Cardiac muscle cell (in vitro differentiated cells and primary cell): ENCODE measurements at regions not wholly inside any gene's neighbourhood (a gene's known extent, or its start where the extent isn't known, plus 50 kb on each side); places are given as distances from the start of the nearest gene placed in this dataset.
A peak's percentile ranks its signal among the peaks of the same experiment; 100 is the strongest.

Source experiments
- DNase-seq, 2 donors: peaks; one replicate each; pipeline versions ENCODE4 v3.0.0 to v3.0.0-alpha.2; 2010 to 2017; ENCODE audit warnings: low read depth in 1 of 2, low spot score in 1 of 2
- H3K27ac ChIP-seq: fragments of 200-600 bp; sonication (generic); 2 replicates; pipeline ENCODE4 v1.5.1; 2016
- H3K27me3 ChIP-seq: fragments of 200-600 bp; sonication (generic); 2 replicates; pipeline ENCODE4 v1.6.0; 2016; ENCODE audit warnings: control low read depth
- H3K36me3 ChIP-seq: fragments of 200-600 bp; sonication (generic); 2 replicates; pipeline ENCODE4 v1.5.1; 2016; ENCODE audit warnings: control low read depth
- H3K4me1 ChIP-seq: fragments of 200-600 bp; sonication (generic); 2 replicates; pipeline ENCODE4 v1.8.1; 2017; ENCODE audit warnings: low read depth, mild to moderate bottlenecking, mixed run types
- H3K4me3 ChIP-seq: fragments of 200-600 bp; sonication (generic); 2 replicates; pipeline ENCODE4 v1.5.1; 2016; ENCODE audit warnings: mild to moderate bottlenecking
- H3K9me3 ChIP-seq: fragments of 200-600 bp; sonication (generic); 2 replicates; pipeline ENCODE4 v1.5.1; 2017; ENCODE audit warnings: low read depth, mild to moderate bottlenecking, control low read depth
- TF ChIP-seq, protein P1 (sequence below): IDR thresholded peaks from 2 replicates; pipeline ENCODE4 v1.5.1; 2012; ENCODE audit warnings: low read depth, mild to moderate bottlenecking, low read length

DNA sequence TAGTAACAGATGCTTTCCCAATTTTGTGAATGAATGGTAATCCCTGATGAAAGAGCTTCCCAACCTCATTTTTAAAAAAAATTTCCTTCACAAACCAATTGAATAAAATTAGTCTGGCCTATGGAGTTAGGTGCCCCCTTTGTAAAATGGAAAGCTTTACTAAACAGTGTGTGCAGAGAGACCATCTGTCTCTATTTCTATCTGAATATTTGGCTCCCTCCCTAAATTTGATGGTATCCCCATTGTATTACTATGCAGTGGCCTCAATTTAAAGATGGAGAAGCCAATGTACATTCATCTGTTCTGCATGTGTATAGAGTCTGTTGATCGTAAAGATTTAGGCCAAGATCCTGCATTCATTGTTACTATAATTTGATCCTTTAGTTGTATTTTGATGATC is 397.7 kb upstream of the RGS6 start:
- DNase-seq: no peak
- no peaks in the 10 kb centered on the region for H3K27me3 ChIP-seq
- TF ChIP-seq, protein P1, sequence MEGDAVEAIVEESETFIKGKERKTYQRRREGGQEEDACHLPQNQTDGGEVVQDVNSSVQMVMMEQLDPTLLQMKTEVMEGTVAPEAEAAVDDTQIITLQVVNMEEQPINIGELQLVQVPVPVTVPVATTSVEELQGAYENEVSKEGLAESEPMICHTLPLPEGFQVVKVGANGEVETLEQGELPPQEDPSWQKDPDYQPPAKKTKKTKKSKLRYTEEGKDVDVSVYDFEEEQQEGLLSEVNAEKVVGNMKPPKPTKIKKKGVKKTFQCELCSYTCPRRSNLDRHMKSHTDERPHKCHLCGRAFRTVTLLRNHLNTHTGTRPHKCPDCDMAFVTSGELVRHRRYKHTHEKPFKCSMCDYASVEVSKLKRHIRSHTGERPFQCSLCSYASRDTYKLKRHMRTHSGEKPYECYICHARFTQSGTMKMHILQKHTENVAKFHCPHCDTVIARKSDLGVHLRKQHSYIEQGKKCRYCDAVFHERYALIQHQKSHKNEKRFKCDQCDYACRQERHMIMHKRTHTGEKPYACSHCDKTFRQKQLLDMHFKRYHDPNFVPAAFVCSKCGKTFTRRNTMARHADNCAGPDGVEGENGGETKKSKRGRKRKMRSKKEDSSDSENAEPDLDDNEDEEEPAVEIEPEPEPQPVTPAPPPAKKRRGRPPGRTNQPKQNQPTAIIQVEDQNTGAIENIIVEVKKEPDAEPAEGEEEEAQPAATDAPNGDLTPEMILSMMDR: no peak
- H3K27ac ChIP-seq: no peak overlapping the region
- H3K36me3 ChIP-seq: no peaks in the 10 kb centered on the region
- peaks cover 46% of the 10 kb centered on the region for H3K4me1 ChIP-seq
- no peak overlapping the region for H3K4me3 ChIP-seq
- H3K9me3 ChIP-seq: no peaks in the 10 kb centered on the region

DNA sequence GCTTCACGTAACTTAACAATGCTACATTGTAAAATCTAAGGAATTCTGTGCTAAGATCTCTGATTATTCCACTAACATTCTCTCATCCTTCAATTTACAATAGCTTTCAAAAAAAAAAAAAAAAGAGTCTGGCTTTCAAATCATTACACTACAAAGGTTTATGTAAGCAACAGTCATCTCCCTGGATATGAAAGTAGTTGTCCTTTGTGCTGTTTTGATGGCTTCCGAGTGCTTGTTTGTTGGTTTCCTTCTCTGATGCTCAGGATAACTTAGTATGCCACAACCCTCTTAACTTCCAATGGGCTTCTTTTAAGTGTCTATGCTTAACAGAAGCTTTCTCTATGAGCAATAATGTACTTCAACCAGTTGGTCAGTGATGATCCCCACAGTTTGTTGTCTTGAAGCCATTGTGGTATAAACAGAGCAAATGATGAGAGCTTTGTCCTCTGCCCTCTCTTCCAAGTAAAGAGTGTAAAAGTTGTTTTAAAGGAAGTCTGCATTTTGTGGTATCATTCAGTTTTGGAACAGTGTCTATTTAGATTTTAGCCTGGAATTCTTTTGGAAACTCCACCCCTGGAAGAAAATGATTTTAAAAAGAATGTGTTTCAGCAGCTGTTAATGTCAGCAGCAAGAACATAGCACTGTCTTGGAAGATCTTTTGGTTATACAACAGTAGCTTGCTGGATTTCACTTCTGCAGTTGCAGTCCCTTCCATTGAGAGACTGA is 396.1 kb upstream of the RGS6 start:
- TF ChIP-seq, protein P1: no peak

DNA sequence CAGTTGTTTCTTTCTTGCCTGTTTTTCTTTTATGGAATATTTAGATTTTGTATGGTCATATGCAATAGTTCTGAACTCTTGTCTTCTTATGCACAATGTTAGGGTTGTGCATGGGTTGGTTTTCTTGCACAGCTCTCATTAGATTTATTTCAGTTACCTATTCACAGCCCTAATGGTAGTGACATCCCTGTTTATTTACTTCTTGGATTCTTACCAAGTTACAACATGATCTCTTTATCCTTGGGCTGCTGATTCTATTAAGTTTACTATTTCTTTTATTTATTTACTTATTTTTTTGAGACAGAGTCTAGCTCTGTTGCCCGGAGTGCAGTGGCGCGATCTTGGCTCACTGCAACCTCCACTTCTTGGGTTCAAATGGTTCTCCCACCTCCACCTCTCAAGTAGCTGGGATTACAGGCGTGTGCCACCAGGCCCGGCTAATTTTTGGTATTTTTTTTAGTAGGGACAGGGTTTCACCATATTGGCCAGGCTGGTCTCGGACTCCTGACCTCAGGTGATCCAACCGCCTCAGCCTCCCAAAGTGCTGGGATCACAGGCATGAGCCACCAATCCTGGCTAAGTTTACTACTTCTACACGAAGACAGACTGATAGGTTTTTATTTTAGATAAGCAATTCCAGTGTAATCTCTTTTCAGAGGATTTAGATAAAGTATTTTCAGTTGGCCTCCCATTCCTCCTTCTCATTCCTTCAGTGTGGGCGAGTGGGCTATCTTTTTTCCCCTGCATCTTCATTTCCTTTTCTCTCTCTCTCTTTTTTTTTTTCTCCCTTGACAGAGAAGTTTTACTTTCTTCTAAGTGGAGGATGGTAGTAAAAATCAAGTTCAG is 395.1 kb upstream of the RGS6 start:
- DNase-seq: no peak
- H3K4me3 ChIP-seq: no peak overlapping the region
- TF ChIP-seq, protein P1: no peak
- H3K9me3 ChIP-seq: no peaks in the 10 kb centered on the region
- H3K36me3 ChIP-seq: no peaks in the 10 kb centered on the region
- H3K27me3 ChIP-seq: no peaks in the 10 kb centered on the region
- peaks cover 55% of the 10 kb centered on the region for H3K4me1 ChIP-seq
- peak overlapping the region; percentile 52 for H3K27ac ChIP-seq

More for the DNA sequence above, 396.1 kb upstream of the RGS6 start:
- Histone ChIP-seq H3K4me3 (no peak overlapping the region), H3K9me3 (no peaks in the 10 kb centered on the region), H3K27me3 (no peaks in the 10 kb centered on the region), H3K27ac (no peak overlapping the region), H3K4me1 (peaks cover 55% of the 10 kb centered on the region), H3K36me3 (no peaks in the 10 kb centered on the region)
- DNase-seq: no peak

DNA sequence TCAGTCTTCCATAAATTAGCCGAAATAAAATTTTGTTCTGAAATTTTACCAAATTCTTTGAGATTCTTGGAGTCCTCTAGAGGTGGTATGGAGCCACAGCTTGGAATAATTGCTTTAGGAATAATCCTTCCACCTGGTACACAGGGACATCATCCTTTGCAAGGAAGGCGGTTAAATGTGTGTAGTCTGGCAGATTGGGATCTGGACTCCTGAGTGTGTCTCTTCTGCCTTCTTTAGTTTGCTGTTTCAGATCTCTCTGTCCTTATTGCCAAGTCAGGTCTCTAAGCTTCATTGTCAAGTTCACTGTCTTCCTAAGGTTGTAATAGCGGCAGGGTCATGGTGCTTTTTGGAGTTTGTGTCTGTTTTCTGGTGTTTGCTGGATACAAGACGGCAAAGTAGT is 393.9 kb upstream of the RGS6 start:
- TF ChIP-seq, protein P1: no peak
- no peak for DNase-seq
- no peaks in the 10 kb centered on the region for H3K9me3 ChIP-seq
- peak overlapping the region; percentile 88 for H3K27ac ChIP-seq
- H3K36me3 ChIP-seq: no peaks in the 10 kb centered on the region
- no peaks in the 10 kb centered on the region for H3K27me3 ChIP-seq
- peaks cover 49% of the 10 kb centered on the region for H3K4me1 ChIP-seq
- no peak overlapping the region for H3K4me3 ChIP-seq

DNA sequence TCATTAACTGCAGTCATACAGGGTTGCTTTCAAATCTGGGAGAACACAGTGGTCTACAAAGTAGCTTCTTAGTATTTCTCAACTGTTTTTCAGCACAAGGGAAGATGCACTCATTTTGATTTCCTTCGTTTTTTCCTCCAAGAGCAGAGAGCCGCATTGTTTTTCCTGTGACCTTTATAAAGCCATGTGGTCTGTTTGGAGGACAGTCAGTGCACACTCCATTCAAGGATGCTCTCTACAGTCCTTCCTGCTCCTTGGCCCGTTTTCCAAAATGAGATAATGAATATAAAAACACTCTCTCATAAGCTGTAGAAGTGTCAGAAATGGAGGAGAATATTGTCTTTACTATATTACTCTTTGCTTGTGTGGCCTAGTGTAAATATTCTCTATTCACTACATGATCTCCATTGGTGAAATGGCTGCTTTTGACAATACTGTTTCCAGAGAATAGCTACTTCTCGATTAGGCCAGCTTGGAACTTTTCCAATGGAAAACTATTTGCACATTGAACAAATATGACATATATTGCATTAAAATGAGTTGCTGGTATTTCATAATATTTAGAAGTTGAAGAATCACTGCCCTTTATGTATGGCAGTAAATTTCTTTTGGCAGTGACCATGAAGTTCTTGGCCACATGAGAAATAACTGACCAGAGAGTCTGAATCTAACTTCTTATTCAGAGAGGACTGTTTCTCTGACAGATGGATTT is 393.1 kb upstream of the RGS6 start:
- Histone ChIP-seq H3K9me3 (no peaks in the 10 kb centered on the region), H3K27ac (peak overlapping the region; percentile 88), H3K27me3 (no peaks in the 10 kb centered on the region), H3K4me3 (no peak overlapping the region), H3K36me3 (no peaks in the 10 kb centered on the region), H3K4me1 (peaks cover 49% of the 10 kb centered on the region)
- TF ChIP-seq, protein P1: no peak
- DNase-seq: peak in 1 of 2 donors; percentile 63
